ENCODE measurements at regions not wholly inside any gene's neighbourhood (a gene's known extent, or its start where the extent isn't known, plus 50 kb on each side); places are given as distances from the start of the nearest gene placed in this dataset.

- no peak overlapping the region for H3K4me3 ChIP-seq (replicated peaks; ENCODE audit: low read depth, low read length)
- DNase-seq (ENCODE audit: low read depth): no peak
- TF ChIP-seq CTCF (IDR thresholded peaks at IDR 0.05; ENCODE audit: low read length, missing control alignments): no peak
Observed at GRCh38 chr13:33434676-33435075, 149.1 kb upstream of the STARD13 start.

- no peak overlapping the region for H3K4me3 ChIP-seq (replicated peaks; ENCODE audit: low read depth, low read length)
- DNase-seq (ENCODE audit: low read depth): no peak
- no peak for TF ChIP-seq CTCF (IDR thresholded peaks at IDR 0.05; ENCODE audit: low read length, missing control alignments)
Observed at GRCh38 chr13:33435207-33435606, 149.7 kb upstream of the STARD13 start.

DNA sequence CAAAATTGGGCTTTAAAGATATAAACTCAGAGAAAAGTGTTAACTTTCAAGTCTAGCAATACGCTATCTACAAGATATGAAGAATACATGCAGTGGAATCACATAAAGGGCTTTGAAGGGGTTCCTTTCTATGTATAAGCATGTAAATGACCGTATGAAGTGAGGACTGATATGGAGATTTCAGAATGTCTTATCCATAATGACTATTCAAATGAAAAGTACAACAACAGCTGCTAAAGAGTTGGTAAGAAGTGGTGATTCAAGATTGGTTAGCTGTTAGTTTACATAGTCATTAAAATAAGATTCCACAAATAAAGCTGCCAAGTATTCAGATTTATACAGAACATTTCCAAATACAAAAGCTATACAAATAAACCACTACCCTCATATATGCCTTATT lies 153.4 kb upstream of the STARD13 start:
- TF ChIP-seq CTCF (IDR thresholded peaks at IDR 0.05; ENCODE audit: low read length, missing control alignments): no peak
- no peak overlapping the region for H3K4me3 ChIP-seq (replicated peaks; ENCODE audit: low read depth, low read length)
- no peak for DNase-seq (ENCODE audit: low read depth)

DNA sequence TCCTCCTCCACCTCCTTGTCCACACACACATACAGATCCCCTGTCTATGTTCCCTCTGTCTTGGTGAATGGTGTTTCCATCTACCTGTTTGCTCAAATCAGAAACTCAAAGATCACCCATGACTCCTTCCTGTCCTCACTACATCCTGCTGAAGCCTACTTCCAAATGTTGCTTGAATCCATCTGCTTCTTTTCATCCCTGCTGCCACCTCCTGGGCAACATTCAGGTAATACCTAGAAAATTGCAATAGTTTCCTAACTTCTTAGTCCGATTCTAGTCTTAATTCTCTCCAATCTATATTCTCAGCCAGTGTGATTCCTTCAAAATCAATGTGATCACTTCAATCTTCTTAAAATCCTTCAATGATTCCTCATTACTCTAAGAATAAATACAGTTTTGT lies 155.5 kb upstream of the STARD13 start:
- H3K4me3 ChIP-seq (replicated peaks; ENCODE audit: low read depth, low read length): no peak overlapping the region
- DNase-seq (ENCODE audit: low read depth): peak; percentile 53
- TF ChIP-seq CTCF (IDR thresholded peaks at IDR 0.05; ENCODE audit: low read length, missing control alignments): peak; percentile 34

- no peak for DNase-seq (ENCODE audit: low read depth)
- no peak for TF ChIP-seq CTCF (IDR thresholded peaks at IDR 0.05; ENCODE audit: low read length, missing control alignments)
- H3K4me3 ChIP-seq (replicated peaks; ENCODE audit: low read depth, low read length): no peak overlapping the region
Observed at GRCh38 chr13:33445024-33445423, 159.5 kb upstream of the STARD13 start.

DNA sequence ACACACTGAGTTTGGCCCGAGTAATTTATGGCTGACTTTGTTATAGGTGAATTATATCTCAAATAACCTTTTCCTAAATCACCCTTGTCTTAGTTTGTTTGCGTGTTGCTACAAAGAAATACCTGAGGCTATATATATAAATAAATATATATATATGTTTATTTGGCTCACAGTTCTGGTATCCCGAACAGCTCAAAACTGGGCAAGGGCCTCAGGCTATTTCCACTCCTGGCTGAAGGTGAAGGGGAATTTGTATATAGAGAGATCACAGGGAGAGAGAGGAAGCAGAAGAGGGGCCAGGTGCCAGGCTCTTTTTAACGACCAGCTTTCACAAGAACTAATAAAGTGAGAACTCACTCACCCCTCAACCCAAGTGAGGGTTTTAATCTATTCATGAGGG lies 159.9 kb upstream of the STARD13 start:
- no peak overlapping the region for H3K4me3 ChIP-seq (replicated peaks; ENCODE audit: low read depth, low read length)
- no peak for TF ChIP-seq CTCF (IDR thresholded peaks at IDR 0.05; ENCODE audit: low read length, missing control alignments)
- no peak for DNase-seq (ENCODE audit: low read depth)

- DNase-seq (ENCODE audit: low read depth): no peak
- H3K4me3 ChIP-seq (replicated peaks; ENCODE audit: low read depth, low read length): no peak overlapping the region
- no peak for TF ChIP-seq CTCF (IDR thresholded peaks at IDR 0.05; ENCODE audit: low read length, missing control alignments)
Observed at GRCh38 chr13:33446821-33447725, 161.5 kb upstream of the STARD13 start.
